Left lung (tissue), 4 donors: ENCODE measurements at regions not wholly inside any gene's neighbourhood (a gene's known extent, or its start where the extent isn't known, plus 50 kb on each side); places are given as distances from the start of the nearest gene placed in this dataset.
A peak's percentile ranks its signal among the peaks of the same experiment; 100 is the strongest.

Source experiments
- ATAC-seq: fragments of 200-7000 bp; cut with Tn5 transposase; one replicate; pipeline ENCODE4 v1.9.1; 2020; ENCODE audit warnings: moderate library complexity
- DNase-seq, 4 donors: peaks; one replicate each; pipeline ENCODE4 v3.0.0-alpha.2; 2013 to 2020
- H3K27ac ChIP-seq, 2 donors: fragments of 200-600 bp; sonication (generic) in 1 of 2; one replicate each; pipeline versions ENCODE4 v1.5.0 to v1.8.0; 2020 to 2021
- H3K27me3 ChIP-seq, 2 donors: fragments of 200-600 bp; sonication (generic) in 1 of 2; one replicate each; pipeline versions ENCODE4 v1.5.0 to v1.8.0; 2020 to 2021
- H3K36me3 ChIP-seq, 2 donors: fragments of 200-600 bp; sonication (generic) in 1 of 2; one replicate each; pipeline versions ENCODE4 v1.5.0 to v1.8.0; 2020 to 2021
- H3K4me1 ChIP-seq, 2 donors: fragments of 200-600 bp; one replicate each; pipeline ENCODE4 v1.8.0; 2021
- H3K4me3 ChIP-seq, 2 donors: fragments of 200-600 bp; sonication (generic) in 1 of 2; one replicate each; pipeline versions ENCODE4 v1.5.0 to v1.8.0; 2020 to 2021; ENCODE audit warnings: mild to moderate bottlenecking in 1 of 2
- H3K9me3 ChIP-seq, 2 donors: fragments of 200-600 bp; sonication (generic) in 1 of 2; one replicate each; pipeline versions ENCODE4 v1.5.0 to v1.8.0; 2020 to 2021
- CTCF ChIP-seq, 2 donors: fragments of 200-600 bp; sonication (generic) in 1 of 2; IDR thresholded peaks; one replicate each; pipeline versions ENCODE4 v1.5.0 to v1.8.0; 2021; ENCODE audit warnings: antibody characterized with exemption in 2 of 2
- intact Hi-C, 2 donors: fragments of 100-400 bp; cut with DNase I; formaldehyde crosslinking; loops; one replicate each; pipeline versions ENCODE4 v1.11.2 to v1.14.2; 2022
- donor health status: DM: no; HTN: yes; CAD: no.
- donor health status: DM: no; HTN: no; CAD: no.

DNA sequence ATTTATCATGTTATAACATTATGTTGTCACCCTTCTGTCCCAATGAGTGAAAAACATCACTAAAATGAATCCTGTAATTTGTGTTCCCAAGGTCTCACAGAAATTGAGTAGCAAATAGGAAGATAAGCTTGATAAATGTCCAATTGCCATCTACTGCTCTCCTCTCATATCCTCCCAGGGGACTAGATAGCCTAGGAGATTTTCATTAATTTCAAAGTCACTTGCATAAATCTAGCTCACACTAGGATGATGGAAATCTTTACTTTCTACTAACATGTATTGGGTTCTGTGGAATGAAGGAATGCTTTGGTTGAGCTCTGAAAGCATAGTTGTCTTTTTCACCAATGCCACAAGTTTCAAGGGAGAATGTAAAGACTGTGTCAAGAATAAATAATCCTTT is 605.5 kb upstream of the CDH7 start:
- no peak for ATAC-seq
- no peak for DNase-seq
- H3K4me1 ChIP-seq, result no peaks in the 10 kb centered on the region
- no peak for TF ChIP-seq CTCF (IDR thresholded peaks at IDR 0.05)
- intact Hi-C loops, result no loop called here
- H3K9me3 ChIP-seq, result no peaks in the 10 kb centered on the region
- no peak overlapping the region for H3K4me3 ChIP-seq
- no peaks in the 10 kb centered on the region for H3K36me3 ChIP-seq
- H3K27ac ChIP-seq, result no peak overlapping the region
- H3K27me3 ChIP-seq, result no peaks in the 10 kb centered on the region

- Histone ChIP-seq H3K36me3 (no peaks in the 10 kb centered on the region), H3K4me1 (no peaks in the 10 kb centered on the region), H3K27me3 (no peaks in the 10 kb centered on the region), H3K4me3 (no peak overlapping the region), H3K27ac (no peak overlapping the region), H3K9me3 (peaks cover 0 to 12% of the 10 kb centered on the region in 2 donors)
- TF ChIP-seq CTCF (IDR thresholded peaks at IDR 0.05), result no peak
- DNase-seq, result no peak
- intact Hi-C loops, result no loop called here
- ATAC-seq, result no peak
Observed at GRCh38 chr18:65133610-65134009, 617.2 kb upstream of the CDH7 start.

DNA sequence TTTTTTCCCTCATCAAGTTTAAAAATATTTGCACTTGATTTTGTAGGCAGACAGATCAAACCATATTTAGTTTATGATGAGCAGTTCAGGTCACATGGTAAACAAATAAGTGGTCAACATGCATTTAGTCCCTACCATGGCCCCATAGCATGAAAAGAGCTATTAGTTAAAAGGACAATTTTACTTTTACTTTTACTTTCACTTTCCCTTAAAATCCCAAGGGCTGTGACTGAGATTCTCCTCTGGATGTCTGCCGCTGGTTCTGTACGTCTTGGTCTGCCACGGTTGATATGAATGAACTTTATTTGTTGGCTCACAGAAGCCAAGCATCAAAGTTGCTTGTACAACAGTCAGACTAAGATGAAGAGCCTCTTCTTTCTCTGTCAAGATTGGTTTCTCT is 626.2 kb upstream of the CDH7 start:
- TF ChIP-seq CTCF (IDR thresholded peaks at IDR 0.05), result no peak
- Histone ChIP-seq H3K27ac (peak overlapping the region in 1 of 2 donors; percentile 30), H3K36me3 (no peaks in the 10 kb centered on the region), H3K27me3 (no peaks in the 10 kb centered on the region), H3K4me1 (no peaks in the 10 kb centered on the region), H3K9me3 (peaks cover 0 to 22% of the 10 kb centered on the region in 2 donors), H3K4me3 (peak overlapping the region in 1 of 2 donors; percentile 14)
- DNase-seq (no peak), ATAC-seq (no peak)
- intact Hi-C loops, result no loop called here

DNA sequence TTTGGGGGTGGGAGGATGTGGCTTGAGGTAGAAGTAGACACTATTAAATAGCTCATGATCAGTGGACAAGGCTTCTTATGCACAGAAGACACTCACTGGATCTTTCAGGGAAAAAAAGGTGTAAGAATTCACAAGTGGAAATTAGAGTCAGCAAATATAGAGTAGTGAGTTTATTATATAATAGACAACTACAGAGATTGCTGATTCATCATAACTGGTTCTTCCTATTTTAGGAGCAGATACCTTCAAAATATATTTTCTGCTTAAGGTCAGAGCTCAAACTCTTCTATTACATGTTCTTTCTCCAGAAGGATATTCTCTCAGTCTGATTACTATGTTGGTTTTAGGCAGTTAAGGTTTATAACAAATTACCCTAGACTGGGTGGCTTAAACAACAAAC is 646.9 kb upstream of the CDH7 start:
- no peaks in the 10 kb centered on the region for H3K27me3 ChIP-seq
- H3K9me3 ChIP-seq, result no peaks in the 10 kb centered on the region
- no peaks in the 10 kb centered on the region for H3K36me3 ChIP-seq
- no peak overlapping the region for H3K4me3 ChIP-seq
- intact Hi-C loops, result no loop called here
- no peak for TF ChIP-seq CTCF (IDR thresholded peaks at IDR 0.05)
- ATAC-seq (no peak), DNase-seq (no peak)
- H3K27ac ChIP-seq, result no peak overlapping the region
- no peaks in the 10 kb centered on the region for H3K4me1 ChIP-seq

DNA sequence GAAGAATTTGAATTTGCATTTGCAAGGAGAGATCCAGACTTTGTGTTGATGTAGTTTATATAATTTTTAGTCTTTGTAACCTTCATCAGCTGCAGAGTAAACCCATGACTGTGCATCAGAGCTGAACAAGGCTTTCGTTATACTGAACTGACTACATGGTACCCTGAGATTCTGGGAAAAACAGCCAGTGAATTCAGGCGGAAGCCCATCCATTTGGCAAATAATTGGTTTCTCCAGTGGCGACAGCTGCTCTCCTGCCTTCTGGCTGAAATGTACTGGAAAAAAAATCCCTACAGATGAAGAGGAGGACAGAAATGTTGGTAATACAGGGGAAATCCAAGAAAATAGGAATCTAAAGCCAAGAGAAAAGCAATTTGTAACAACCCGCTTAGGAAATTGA is 657.5 kb upstream of the CDH7 start:
- Histone ChIP-seq H3K4me1 (no peaks in the 10 kb centered on the region), H3K36me3 (no peaks in the 10 kb centered on the region), H3K27ac (no peak overlapping the region), H3K9me3 (no peaks in the 10 kb centered on the region), H3K4me3 (no peak overlapping the region), H3K27me3 (no peaks in the 10 kb centered on the region)
- DNase-seq, result no peak
- no peak for TF ChIP-seq CTCF (IDR thresholded peaks at IDR 0.05)
- intact Hi-C loops, result no loop called here
- ATAC-seq, result no peak
